Left ventricle myocardium inferior (tissue), 1 donor: ENCODE measurements at regions not wholly inside any gene's neighbourhood (a gene's known extent, or its start where the extent isn't known, plus 50 kb on each side); places are given as distances from the start of the nearest gene placed in this dataset.

Experiments
- DNase-seq: peaks from one replicate; pipeline ENCODE4 v3.0.0-alpha.2; 2020
- H3K27ac ChIP-seq: fragments of 200-600 bp; replicated peaks from 2 replicates; pipeline ENCODE4 v1.8.0; 2021
- H3K27me3 ChIP-seq: fragments of 200-600 bp; 2 replicates; pipeline ENCODE4 v1.8.0; 2021; ENCODE audit warnings: low read depth
- H3K36me3 ChIP-seq: fragments of 200-600 bp; 2 replicates; pipeline ENCODE4 v1.8.0; 2021
- H3K4me1 ChIP-seq: fragments of 200-600 bp; 2 replicates; pipeline ENCODE4 v1.8.0; 2021
- H3K4me3 ChIP-seq: fragments of 200-600 bp; 2 replicates; pipeline ENCODE4 v1.8.0; 2021; ENCODE audit warnings: mild to moderate bottlenecking, moderate library complexity
- H3K9me3 ChIP-seq: fragments of 200-600 bp; replicated peaks from 2 replicates; pipeline ENCODE4 v1.8.0; 2021
- intact Hi-C: fragments of 100-400 bp; cut with micrococcal nuclease; formaldehyde crosslinking; loops from one replicate; pipeline ENCODE4 v1.11.0; 2022
- TF ChIP-seq, protein P1 (sequence below): fragments of 200-600 bp; IDR thresholded peaks from 2 replicates; pipeline ENCODE4 v1.8.0; 2021; ENCODE audit warnings: antibody characterized with exemption, mild to moderate bottlenecking, borderline replicate concordance
- donor health status: DM: no; HTN: yes; CAD: no; lungs with severe emphysema.

DNA sequence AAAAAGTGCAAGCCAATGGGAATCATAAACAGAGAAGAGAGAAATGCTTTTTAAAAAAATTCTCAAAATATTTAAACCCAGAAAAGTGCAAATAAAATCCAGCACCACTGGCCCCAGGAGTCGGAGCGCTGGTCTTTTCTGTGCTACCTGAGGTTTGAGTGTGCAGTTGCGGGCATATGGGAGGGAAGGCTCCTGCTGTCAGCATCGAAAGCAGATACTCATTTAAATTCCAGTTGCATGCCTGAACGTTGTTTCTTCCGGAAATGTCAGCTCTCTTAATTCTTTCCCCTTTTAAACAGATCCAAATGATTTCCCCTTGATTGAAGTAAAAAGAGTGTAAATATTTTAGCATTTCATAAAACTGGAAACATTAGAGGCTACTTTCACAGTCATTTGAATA, 240.5 kb upstream of the GPR26 start:
- Histone ChIP-seq H3K27ac (no peak overlapping the region), H3K4me1 (no peaks in the 10 kb centered on the region), H3K27me3 (peaks cover 29% of the 10 kb centered on the region), H3K9me3 (peaks cover 3% of the 10 kb centered on the region), H3K36me3 (no peaks in the 10 kb centered on the region), H3K4me3 (no peak overlapping the region)
- intact Hi-C loops: no loop called here
- TF ChIP-seq, protein P1, sequence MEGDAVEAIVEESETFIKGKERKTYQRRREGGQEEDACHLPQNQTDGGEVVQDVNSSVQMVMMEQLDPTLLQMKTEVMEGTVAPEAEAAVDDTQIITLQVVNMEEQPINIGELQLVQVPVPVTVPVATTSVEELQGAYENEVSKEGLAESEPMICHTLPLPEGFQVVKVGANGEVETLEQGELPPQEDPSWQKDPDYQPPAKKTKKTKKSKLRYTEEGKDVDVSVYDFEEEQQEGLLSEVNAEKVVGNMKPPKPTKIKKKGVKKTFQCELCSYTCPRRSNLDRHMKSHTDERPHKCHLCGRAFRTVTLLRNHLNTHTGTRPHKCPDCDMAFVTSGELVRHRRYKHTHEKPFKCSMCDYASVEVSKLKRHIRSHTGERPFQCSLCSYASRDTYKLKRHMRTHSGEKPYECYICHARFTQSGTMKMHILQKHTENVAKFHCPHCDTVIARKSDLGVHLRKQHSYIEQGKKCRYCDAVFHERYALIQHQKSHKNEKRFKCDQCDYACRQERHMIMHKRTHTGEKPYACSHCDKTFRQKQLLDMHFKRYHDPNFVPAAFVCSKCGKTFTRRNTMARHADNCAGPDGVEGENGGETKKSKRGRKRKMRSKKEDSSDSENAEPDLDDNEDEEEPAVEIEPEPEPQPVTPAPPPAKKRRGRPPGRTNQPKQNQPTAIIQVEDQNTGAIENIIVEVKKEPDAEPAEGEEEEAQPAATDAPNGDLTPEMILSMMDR: no peak
- DNase-seq: no peak

DNA sequence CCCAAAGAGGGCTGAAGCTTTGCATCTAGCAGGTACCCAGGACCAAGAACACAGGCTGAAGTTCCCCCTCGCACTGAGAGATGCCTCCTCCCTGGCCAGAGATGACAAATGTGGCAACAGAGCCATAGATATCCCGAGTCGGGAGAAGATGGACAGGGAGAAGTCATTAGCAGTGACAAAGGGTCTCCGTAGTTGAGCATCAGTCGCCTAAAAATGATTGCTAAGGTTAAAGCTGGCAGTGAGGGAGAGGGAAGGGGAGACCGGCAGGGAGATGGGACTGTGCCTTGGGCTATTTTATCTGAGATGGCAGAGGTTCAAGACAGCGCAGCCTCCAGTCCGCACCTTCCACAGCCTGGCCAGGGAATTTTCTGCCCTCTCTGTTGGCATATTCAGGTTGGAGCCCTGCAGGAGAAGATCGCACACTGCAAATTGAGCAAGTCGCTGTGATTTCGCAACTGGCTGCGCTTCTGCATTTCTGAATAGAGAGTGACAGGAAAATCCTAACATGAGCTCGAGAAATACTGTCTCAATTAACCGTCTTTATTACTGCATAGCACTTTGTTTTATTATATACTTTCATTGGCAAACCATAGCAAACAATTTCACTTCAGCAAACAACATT, 238.9 kb upstream of the GPR26 start:
- Histone ChIP-seq H3K9me3 (peaks cover 15% of the 10 kb centered on the region), H3K27ac (no peak overlapping the region), H3K36me3 (no peaks in the 10 kb centered on the region), H3K4me3 (no peak overlapping the region), H3K4me1 (no peaks in the 10 kb centered on the region), H3K27me3 (peaks cover 29% of the 10 kb centered on the region)
- TF ChIP-seq, protein P1: no peak
- intact Hi-C loops: no loop called here
- DNase-seq: no peak

DNA sequence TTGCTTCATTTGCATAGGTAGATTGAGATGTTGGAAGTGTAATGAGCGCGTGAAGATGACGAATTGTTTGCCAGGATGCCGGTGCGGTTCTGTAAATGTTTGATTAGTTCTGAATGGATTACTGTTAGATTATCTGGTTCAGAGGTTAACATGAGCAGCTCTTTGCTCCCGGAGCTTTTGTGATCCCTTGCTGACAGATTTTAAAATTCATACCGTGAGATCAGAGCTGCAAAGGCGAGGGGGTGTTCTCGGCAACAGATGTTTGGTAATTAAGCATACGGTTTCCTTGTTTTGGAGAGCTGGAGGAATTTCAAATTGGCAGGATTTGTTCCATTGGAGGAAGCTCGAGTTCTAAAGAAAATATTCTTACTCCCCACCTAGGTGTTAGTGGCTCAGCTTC, 237.8 kb upstream of the GPR26 start:
- Histone ChIP-seq H3K27me3 (peaks cover 29% of the 10 kb centered on the region), H3K36me3 (no peaks in the 10 kb centered on the region), H3K9me3 (peaks cover 15% of the 10 kb centered on the region), H3K4me1 (no peaks in the 10 kb centered on the region), H3K4me3 (no peak overlapping the region), H3K27ac (no peak overlapping the region)
- TF ChIP-seq, protein P1: no peak
- intact Hi-C loops: no loop called here
- DNase-seq: no peak

DNA sequence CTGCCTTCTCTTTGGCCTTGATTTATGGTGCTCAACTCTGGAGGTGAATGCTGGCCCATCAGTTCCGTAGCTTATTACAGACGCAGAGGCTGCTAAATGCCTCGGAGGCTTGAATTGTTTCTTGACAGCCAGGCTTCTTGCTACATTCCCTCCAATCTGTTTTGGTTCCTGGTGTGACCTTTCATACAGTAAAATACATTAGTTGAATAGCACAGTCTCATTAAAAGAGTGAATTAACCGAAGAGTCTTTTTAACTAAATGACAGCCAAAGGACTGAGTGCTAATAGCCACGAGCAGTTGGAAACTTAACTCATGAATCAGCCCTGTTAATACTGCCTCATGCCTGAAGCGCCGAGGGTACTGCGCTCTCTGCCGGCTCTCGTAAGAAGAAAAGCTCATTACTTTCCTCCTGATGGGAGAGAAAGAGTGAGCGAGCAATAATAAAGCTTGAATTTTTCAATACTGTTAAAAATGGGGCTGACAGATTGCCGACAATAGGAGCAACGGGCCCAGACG, 236.4 kb upstream of the GPR26 start:
- TF ChIP-seq, protein P1: no peak
- H3K4me3 ChIP-seq: no peak overlapping the region
- H3K4me1 ChIP-seq: no peaks in the 10 kb centered on the region
- H3K27ac ChIP-seq: no peak overlapping the region
- DNase-seq: no peak
- H3K9me3 ChIP-seq: peaks cover 15% of the 10 kb centered on the region
- H3K36me3 ChIP-seq: no peaks in the 10 kb centered on the region
- peaks cover 29% of the 10 kb centered on the region for H3K27me3 ChIP-seq
- intact Hi-C loops: no loop called here

DNA sequence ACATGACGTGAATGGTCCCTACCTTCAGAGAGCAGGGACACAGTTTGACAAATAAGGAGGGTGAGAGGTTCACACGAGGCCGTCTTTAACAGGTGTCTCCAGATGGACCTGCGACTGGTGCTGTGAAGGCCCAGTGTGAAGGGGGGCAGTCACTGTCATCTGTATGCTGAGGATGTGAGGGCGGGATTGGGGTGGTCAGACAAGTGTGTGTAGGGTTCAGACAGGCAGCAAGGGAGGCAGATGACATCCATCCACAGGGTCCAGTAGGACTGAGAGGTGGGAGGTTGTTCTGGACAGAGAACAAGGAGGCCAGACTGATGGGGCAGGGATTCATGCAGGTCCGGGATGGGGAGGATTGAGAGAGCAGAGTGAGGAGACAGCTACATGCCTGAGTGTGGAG, 232.6 kb upstream of the GPR26 start:
- peaks cover 15% of the 10 kb centered on the region for H3K9me3 ChIP-seq
- H3K27me3 ChIP-seq: peaks cover 3% of the 10 kb centered on the region
- H3K27ac ChIP-seq: no peak overlapping the region
- H3K4me1 ChIP-seq: no peaks in the 10 kb centered on the region
- intact Hi-C loops: no loop called here
- no peaks in the 10 kb centered on the region for H3K36me3 ChIP-seq
- H3K4me3 ChIP-seq: no peak overlapping the region
- DNase-seq: no peak
- TF ChIP-seq, protein P1: no peak
